LNCaP clone FGC (cell line): ENCODE measurements at regions not wholly inside any gene's neighbourhood (a gene's known extent, or its start where the extent isn't known, plus 50 kb on each side); places are given as distances from the start of the nearest gene placed in this dataset.
A peak's percentile ranks its signal among the peaks of the same experiment; 100 is the strongest.

Source experiments
- DNase-seq: peaks from one replicate; pipeline ENCODE4 v3.0.0-alpha.2; 2011; ENCODE audit warnings: low read depth
- H3K4me3 ChIP-seq: 2 replicates; pipeline ENCODE4 v1.5.1; 2011; ENCODE audit warnings: mild to moderate bottlenecking, low read depth, low read length, control low read depth
- CTCF ChIP-seq: IDR thresholded peaks from 2 replicates; pipeline ENCODE4 v1.5.1; 2012; ENCODE audit warnings: mild to moderate bottlenecking; ENCODE audit not compliant: control insufficient read depth, insufficient read depth; ENCODE audit errors: extremely low read depth

DNA sequence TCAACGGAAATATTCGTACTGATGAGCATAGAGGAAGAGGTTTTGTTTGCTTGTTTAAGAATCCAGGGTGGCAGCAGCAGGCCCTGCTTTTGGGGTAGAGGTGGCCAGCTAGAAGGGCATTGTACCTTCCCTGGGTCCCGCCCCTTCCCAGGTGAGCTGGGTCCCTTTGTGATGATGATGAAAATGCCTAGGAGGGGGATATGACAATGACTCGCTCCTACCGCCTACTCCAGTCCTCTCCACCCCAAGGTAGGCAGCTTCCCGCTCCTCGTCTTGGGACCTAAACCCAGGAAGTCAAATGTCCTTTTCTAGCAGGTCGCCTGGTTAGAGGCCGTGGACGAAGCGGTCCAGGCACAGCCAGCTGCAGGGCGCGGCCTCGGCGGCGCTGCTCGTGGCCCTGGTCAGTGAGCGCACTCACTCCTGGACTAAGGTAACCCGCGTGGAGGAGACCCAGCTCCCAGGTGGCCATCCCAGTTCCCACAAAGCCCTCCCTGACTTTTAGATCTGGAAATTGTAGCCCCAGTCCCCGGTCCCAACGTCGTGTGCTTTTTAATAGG, 141.4 kb downstream of the LSMEM1 start:
- no peak for DNase-seq
- no peak for TF ChIP-seq CTCF
- no peak overlapping the region for H3K4me3 ChIP-seq

DNA sequence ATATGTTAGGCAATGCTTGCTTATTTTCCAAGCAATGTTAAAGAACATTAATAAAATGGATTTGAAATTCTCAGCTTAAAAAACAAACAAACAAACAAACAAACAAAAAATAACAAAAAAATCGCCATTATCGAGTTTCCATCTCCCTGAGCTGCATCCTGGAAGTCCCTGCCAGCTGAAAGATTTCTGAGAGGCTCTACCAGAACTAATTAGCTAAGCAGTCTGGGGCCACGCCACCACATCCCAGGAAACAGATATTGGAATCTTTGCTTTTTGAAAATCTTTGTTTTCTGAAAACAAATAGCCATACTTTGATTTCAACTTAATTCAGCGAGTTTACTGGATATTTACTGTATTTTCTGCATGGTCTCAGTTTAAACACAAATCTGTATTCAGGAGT, 143.6 kb downstream of the LSMEM1 start:
- TF ChIP-seq CTCF: no peak
- no peak overlapping the region for H3K4me3 ChIP-seq

DNA sequence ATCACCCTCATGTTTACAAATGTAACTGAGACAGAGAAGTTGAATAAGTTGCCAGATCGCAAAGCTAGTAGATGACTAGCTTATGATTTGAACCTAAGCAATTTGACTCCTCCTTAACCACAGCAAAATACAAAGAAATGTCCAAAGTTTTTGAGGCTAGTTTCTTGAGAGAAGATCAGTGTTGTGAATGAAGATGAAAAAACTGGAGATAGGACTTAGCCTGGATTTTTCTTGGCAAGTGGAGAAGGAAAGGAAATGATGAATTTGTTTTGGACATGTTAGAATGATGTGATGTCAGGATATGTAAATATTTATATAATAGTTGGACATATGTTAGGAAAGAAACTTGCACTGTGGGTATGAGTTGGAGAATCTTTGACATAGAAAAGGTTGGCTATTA, 149.8 kb downstream of the LSMEM1 start:
- no peak overlapping the region for H3K4me3 ChIP-seq
- DNase-seq: peak; percentile 81
- no peak for TF ChIP-seq CTCF

More for the DNA sequence above, 143.6 kb downstream of the LSMEM1 start:
- no peak for DNase-seq

DNA sequence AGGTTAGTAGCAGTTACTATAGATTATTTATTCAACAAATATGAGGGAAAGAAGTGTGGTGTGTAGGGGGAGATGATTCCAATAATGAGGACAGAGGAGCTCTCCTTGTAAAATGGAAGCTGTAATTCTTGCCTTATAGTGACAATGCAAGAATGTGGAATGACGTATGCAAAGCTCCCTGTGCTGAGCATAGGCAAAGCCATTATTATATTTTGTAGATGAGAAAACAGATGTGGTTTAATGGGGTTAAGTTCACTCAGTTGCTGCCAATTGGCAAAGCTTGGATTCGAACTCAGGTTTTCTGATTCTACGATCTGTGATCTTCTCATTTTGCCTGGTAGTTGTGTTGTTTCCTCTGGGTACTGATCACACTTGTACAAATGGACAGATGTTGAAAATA, 153.3 kb downstream of the LSMEM1 start:
- no peak overlapping the region for H3K4me3 ChIP-seq
- DNase-seq: no peak
- TF ChIP-seq CTCF: no peak

GRCh38 chr7:112635742-112636141, 154.5 kb downstream of the TMEM168 start:
- TF ChIP-seq CTCF: no peak
- no peak overlapping the region for H3K4me3 ChIP-seq

DNA sequence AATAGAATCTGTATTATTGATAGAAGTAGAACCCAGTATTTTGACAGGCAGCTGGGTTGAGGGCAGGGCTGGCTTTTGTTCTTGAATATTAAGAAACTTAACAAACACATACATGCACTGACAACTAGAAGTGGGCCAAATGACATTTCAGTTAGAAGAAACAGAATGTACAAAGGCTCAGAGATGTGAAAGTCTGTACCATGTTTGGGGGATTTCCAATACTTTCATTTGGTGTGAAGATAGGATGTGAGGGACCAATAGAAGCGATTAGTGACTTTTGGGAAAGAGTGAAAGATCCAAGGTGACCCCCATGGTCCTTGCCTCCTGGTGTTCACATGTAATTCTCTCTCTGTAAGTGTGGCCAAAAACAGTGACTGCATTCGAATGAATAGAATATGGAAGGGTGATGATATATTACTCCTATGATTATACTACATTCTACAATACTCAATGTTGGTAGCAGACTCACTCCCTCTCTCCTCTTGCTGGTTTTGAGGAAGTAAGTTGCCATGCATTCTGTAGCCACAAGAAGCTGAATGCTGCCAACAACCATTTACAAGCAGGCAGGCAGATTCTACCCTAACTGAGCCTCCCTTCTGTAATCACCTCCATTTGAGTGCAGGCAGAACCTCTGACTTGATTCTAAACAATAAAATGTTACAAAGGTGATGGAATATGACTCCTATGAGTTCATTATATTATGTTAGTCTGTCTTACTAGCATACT, 151.4 kb downstream of the TMEM168 start:
- no peak for DNase-seq
- TF ChIP-seq CTCF: no peak

More at GRCh38 chr7:112635742-112636141, 154.5 kb downstream of the TMEM168 start:
- DNase-seq: no peak

DNA sequence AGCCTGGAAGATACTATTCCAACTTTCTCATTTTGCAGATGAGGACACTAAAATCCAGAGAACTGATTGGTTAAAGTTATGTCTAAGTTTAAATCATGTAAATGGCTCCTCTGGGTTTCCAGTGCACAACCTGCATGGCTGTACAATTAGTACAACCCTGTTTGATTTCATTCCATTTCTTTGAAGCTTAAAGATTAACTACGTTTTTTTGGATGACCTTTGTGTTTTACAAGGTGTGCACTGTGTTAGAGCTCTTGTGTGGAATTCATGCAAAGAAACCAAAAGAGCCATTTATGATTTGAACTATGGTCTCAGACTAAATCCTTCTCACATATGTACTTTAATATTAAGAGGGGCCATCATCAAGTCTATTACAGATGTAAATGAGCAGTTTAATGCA, 149.5 kb downstream of the TMEM168 start:
- H3K4me3 ChIP-seq: no peak overlapping the region
- no peak for TF ChIP-seq CTCF
- no peak for DNase-seq

More for the DNA sequence above, 151.4 kb downstream of the TMEM168 start:
- H3K4me3 ChIP-seq: no peak overlapping the region
